HG03439 (cell line): ENCODE measurements at regions not wholly inside any gene's neighbourhood (a gene's known extent, or its start where the extent isn't known, plus 50 kb on each side); places are given as distances from the start of the nearest gene placed in this dataset.
"Not testable (repeated sequence)": the region's sequence is repeated elsewhere in the genome, so short reads cannot be mapped to it uniquely, and the experiment has no call there.

Experiments
- ATAC-seq: cut with Tn5 transposase; IDR thresholded peaks from one replicate; pipeline ENCODE4 v1.9.1; 2021; ENCODE audit warnings: mild to moderate bottlenecking, moderate library complexity; ENCODE audit not compliant: unreplicated experiment

GRCh38 chr6:120826253-120826652, 508.0 kb downstream of the TBC1D32 start:
- no peak for ATAC-seq

DNA sequence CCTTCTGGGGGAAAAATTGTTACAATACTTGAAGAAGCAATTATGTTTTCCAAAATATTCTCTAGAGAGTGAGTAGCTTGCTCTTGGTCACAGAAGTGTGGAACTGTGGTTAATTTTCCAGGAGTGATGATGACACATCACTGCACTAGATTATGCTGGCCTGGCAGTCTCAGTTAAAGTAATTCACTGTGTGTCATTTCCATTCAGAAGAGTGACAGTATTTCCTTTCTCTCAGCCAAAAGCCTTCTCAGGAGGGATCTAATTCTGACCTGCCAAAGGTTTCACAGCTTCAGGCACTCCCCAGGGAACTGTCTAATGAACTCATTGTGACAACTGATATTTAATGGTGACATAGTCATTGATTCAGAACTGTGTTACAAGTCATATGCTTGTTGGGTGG, 517.5 kb downstream of the TBC1D32 start:
- no peak for ATAC-seq

DNA sequence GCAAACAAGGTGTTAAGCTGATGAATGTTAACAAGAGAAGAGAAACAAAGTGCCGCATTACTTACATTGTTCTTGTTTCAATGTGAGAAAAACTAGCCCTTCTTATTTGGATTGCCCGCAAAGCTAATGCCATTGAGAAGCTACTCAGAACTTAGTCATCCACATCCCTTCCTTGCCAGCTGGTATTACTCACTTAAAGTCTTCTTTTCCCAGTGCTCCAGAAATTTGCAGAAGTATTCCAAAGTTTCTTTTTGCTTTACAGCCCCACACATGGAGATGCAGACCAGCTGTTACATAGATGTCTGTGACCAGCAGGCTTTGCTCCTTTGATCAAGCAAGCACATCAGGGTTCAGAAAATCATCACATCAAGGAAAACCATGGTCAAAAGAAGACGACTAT, 529.0 kb downstream of the TBC1D32 start:
- no peak for ATAC-seq

DNA sequence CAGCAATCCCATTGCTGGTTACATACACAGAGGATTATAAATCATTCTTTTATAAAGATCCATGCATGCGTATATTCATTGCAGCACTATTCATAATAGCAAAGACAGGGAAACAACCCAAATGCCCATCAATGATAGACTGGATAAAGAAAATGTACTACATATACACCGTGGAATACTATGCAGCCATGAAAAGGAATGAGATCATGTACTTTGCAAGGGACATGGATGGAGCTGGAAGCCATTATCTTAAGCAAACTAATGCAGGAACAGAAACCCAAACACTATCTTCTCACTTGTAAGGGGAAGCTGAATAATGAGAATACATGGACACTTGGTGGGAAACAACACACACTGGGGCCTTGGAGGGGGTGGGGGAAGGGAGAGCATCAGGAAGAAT, 529.7 kb downstream of the TBC1D32 start:
- ATAC-seq, result no peak

DNA sequence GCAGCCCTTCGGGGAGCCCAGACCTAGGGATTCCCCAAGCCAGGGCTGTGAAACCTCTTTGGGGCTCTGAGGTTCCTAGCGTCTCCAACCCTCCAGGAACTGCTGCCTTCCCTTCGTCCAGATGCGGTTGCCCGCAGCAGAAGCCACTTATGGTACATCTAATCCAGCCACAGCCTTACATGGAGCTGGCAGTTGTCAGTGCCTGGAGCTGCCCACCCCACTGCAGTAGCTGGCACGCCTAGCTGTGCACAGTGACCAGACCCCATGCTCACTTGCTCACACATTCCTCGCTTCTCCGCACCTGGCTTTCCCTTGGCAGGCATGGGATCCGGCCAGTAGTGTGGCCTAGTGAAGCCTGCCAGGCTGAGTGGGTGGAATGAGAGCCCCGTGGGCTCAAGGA, 547.6 kb downstream of the TBC1D32 start:
- no peak for ATAC-seq

- no peak for ATAC-seq
These were observed 548.0 kb downstream of the TBC1D32 start for GRCh38 chr6:120786256-120786655.

DNA sequence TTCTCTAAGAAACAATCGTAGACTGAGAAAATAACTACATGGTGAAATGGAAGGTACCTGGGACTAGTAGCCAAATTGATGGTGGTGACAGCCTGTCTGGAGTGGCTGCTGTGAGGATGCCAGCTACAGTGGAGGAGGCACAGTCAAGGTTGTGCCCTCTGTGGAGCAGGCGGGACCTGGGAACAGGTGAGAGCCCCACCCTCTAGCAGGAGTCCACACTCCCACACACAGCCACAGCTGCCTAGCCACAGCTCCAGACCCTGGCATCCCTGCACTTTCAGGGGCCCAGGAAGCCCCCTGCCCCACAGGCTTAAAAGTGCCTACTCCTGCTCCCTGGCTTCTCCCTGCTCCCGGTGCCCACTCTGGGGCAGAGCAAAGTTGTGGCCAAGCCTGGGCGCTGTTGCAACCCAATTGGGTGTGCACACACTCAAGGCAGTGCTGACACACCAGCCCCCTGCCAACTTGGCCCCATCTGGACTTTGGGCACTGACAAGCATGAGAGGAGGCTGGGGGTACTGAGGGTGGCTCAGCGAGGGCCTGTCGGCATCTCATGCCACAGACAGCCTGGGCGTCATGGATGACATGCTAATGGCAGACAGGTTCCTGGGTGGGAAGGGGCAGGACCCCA, 548.7 kb downstream of the TBC1D32 start:
- no peak for ATAC-seq

GRCh38 chr6:120779441-120779840, 554.8 kb downstream of the TBC1D32 start:
- ATAC-seq, result no peak

- ATAC-seq, result no peak
These were observed 558.6 kb downstream of the TBC1D32 start for GRCh38 chr6:120775698-120776097.

- no peak for ATAC-seq
These were observed 560.0 kb downstream of the TBC1D32 start for GRCh38 chr6:120774275-120774674.

GRCh38 chr6:120771019-120771418, 563.3 kb downstream of the TBC1D32 start:
- ATAC-seq, result no peak

GRCh38 chr6:120764312-120764711, 570.0 kb downstream of the TBC1D32 start:
- no peak for ATAC-seq

DNA sequence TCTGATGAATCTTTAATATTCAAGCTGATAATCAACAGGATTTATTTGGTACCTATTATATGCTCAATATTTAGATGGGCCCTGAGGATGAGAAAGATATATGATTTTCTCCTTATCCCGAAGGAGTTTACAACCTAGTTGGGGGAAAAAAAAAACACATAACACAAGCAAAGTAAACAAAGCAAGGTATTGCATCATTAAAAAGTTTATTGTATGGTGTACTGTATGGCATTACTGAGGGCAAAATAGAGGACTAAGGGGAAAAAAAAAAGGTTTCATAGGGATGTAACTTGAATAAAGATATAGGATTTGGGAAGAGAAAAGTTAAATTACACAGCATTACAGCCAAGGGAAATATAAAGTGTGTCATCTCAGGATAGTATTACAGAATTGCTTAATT, 574.7 kb downstream of the TBC1D32 start:
- ATAC-seq, result no peak

DNA sequence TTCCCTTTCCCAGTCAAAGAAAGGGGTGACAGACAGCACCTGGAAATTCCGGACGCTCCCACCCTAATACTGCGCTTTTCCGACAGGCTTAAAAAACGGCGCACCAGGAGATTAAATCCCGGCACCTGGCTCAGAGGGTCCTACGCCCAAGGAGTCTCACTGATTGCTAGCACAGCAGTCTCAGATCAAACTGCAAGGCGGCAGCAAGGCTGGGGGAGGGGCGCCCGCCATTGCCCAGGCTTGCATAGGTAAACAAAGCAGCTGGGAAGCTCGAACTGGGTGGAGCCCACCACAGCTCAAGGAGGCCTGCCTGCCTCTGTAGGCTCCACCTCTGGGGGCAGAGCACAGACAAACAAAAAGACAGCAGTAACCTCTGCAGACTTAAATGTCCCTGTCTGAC, 585.7 kb downstream of the TBC1D32 start:
- not testable (repeated sequence) for ATAC-seq

- ATAC-seq, result no peak
These were observed 597.5 kb downstream of the TBC1D32 start for GRCh38 chr6:120736740-120737139.

DNA sequence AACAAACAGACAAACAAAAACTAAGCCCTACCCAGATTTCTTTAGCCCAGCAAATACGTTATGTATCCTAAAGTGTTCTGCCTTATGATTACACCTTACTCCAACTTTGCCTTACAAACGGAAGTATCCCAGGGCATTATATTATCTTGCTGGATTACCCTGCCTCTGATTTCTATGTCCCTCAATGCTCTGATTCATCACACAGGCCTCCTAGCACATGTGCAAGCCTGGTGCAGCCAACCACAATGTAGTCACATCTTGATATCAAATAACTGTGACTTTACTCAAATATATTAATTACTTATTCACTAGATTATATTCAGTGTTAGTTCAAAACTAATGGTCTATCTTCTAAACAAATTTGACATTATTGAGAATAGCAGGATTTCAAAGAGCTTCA, 598.6 kb downstream of the TBC1D32 start:
- ATAC-seq, result no peak

DNA sequence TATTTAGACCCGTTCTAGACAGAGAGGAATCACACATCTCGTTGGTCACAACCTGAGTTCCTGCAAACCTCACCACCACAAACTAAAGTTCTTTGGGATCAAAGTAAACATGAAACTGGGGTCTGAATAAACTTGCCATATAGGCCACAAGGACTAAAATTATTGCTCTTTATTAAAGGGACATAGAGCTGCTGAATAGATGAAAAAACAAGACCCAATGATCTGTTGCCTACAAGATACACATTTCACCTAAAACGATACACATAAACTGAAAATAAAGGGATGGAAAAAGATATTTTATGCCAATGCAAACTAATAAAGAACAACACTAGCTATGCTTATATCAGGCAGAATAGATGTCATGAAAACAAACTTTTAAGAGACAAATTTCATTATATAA, 623.0 kb downstream of the TBC1D32 start:
- no peak for ATAC-seq

DNA sequence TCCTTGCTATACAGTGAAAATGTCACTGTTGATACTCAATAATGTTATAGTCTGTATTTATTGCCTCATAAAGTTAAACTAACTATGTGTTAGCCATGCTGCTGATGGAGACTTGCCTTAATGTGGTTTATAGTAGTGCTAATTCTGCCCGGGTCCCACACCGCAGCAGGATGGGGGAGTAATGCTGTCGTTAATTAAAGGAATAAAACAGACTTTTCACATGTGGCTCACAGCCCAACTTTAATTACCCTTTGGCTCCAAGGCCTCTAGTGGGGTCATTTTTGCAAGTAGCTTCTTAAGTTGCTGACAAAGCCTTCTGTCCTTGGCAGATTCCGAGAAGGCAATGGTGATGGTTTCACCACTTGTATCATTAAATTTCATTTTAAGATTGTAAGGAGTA, 634.3 kb downstream of the TBC1D32 start:
- ATAC-seq, result no peak

DNA sequence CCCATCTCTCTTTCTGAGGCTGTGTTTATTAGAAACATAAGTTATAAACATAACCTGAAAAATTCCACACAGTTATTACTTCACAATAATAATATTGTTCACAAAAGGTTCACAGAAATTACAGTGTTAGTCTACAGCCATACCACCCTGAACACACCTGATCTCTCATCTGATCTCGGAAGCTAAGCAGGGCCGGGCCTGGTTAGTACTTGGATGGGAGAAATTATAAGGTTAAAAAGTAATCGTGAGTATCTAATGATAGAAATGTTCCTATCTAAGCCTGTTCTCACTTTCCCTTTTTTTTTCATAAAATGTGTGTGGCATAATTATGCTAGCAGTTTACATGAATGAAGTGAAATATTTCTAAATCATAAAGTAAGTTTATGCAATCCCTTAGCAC, 647.8 kb downstream of the TBC1D32 start:
- ATAC-seq, result no peak

DNA sequence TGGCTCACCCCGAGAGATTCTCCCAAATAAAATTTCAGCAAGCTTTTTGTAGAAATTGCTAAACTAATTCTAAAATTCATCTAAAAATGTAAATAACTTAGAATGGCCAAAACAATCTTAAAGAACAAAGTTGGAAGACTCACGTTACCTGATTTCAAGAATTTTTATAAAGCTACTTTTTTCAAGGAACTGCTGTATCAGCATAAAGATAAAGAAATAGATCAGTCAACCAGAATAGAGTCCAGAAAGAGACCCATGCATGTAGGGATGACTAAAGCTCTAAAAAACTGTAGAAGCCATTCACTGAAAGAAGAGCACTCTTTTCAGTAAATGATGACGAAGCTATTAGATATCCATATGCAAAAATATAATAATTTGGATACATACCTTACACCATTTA, 652.1 kb downstream of the TBC1D32 start:
- ATAC-seq, result no peak

- ATAC-seq, result no peak
These were observed 653.1 kb downstream of the TBC1D32 start for GRCh38 chr6:120681204-120681603.

GRCh38 chr6:120675886-120676285, 658.4 kb downstream of the TBC1D32 start:
- ATAC-seq, result no peak

DNA sequence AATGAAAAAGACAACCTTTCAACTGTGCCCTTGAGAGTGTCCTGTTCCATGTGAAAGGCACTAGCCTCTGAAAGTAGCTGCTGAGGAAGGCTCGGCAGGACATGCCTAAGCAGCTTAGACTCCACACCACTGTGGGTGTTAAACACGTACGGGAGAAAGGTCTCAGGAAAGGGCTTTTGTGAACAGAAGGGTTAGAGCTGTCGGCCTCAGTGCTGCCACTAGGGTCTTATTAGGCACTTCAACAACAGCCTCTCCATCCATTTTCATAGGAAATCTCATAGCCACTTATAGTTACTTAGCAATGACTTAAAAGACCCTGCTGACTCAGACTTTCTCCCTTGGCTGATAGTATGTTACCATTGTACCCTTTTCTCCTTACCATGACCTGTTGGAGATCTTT, 662.8 kb downstream of the TBC1D32 start:
- no peak for ATAC-seq
